ENCODE measurements at regions not wholly inside any gene's neighbourhood (a gene's known extent, or its start where the extent isn't known, plus 50 kb on each side); places are given as distances from the start of the nearest gene placed in this dataset.

DNA sequence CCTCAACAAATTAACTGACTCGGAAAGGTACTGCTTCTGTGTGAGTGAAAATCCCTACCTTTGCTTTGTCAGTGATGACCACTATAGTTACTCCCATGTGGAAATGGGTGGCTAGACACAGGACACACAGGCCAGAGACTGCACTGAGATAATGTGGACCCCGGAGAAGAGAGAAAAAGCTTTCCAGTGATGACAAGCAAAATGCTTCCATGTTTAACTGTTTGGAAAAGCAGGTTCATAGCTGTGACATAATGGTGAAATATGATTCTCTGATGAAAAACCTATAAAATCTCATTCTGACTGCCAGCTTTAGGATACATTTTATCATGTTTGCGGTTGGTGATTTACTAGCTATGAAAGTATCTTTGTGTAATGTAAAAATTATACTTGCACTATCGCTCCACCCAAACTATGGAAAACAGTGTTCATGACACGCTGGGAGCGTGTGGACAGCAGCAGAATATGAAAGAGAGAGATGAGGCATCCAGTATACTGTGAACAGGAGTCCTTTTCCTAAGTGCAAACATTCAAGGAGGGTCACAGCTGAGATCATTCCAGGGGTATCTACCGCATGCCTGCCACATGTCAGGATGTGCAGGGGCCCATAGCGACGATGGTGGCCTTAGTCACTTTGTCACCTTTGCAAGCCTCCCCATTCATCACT lies 782.7 kb upstream of the SOX11 start:
- no peaks in the 10 kb centered on the region for H3K36me3 ChIP-seq (ENCODE audit: control insufficient read depth in 2 of 2, insufficient read depth in 1 of 2, low read length in 2 of 2)
- H3K9me3 ChIP-seq (ENCODE audit: control insufficient read depth, insufficient read depth, low read depth, low read length) = no peaks in the 10 kb centered on the region
- POLR2A ChIA-PET = no interaction called here
- no peak overlapping the region for H3K27ac ChIP-seq (ENCODE audit: extremely low read depth, low read depth, low read length)
- no peak overlapping the region for H3K4me3 ChIP-seq (ENCODE audit: low read depth, low read length)
- H3K4me1 ChIP-seq (ENCODE audit: control insufficient read depth, insufficient read depth, low read length) = no peaks in the 10 kb centered on the region
- TF ChIP-seq ZNF174 (tag by site-specific recombination; IDR thresholded peaks at IDR 0.05) (no peak), ZNF747 (tag by site-specific recombination; IDR thresholded peaks at IDR 0.05) (no peak), ZNF600 (tag by site-specific recombination; IDR thresholded peaks at IDR 0.05) (no peak)
- CTCF ChIA-PET = no interaction called here

DNA sequence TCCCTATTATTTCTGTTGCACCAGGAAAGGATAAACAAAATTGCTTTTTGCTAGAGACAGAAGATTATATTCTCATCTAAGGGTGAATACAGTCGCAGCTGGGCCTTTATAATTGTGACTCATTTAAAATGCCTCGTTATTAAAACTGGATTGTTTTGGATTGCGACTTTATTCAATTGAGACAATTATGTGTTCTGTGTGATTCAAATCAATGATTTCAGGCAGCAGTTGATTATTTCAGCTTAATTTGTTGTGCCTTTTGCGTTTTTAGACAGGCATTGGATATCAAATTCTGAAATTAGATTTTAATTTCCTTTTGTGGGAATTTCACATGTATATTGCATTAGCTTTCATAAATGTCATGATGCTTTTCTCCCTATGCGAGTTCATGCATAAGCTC lies 778.1 kb upstream of the SOX11 start:
- CTCF ChIA-PET = interaction anchor here (1.2 kb wide), 1 partner anchor 955 kb away, joined by 6 read pairs; no protein-coding TSS in a partner anchor
- Histone ChIP-seq H3K4me3 (ENCODE audit: low read depth, low read length) (no peak overlapping the region), H3K4me1 (ENCODE audit: control insufficient read depth, insufficient read depth, low read length) (no peaks in the 10 kb centered on the region), H3K36me3 (ENCODE audit: control insufficient read depth in 2 of 2, insufficient read depth in 1 of 2, low read length in 2 of 2) (no peaks in the 10 kb centered on the region), H3K9me3 (ENCODE audit: control insufficient read depth, insufficient read depth, low read depth, low read length) (no peaks in the 10 kb centered on the region), H3K27ac (ENCODE audit: extremely low read depth, low read depth, low read length) (no peak overlapping the region)
- TF ChIP-seq ZNF843 (tag by site-specific recombination; IDR thresholded peaks at IDR 0.05) (no peak), ZNF174 (tag by site-specific recombination; IDR thresholded peaks at IDR 0.05) (no peak), ZNF660 (tag by site-specific recombination; IDR thresholded peaks at IDR 0.05) (no peak), ZNF596 (tag by site-specific recombination; IDR thresholded peaks at IDR 0.05) (no peak), ZNF707 (tag by site-specific recombination; IDR thresholded peaks at IDR 0.05) (no peak)
- TF ChIP-seq, protein P1, sequence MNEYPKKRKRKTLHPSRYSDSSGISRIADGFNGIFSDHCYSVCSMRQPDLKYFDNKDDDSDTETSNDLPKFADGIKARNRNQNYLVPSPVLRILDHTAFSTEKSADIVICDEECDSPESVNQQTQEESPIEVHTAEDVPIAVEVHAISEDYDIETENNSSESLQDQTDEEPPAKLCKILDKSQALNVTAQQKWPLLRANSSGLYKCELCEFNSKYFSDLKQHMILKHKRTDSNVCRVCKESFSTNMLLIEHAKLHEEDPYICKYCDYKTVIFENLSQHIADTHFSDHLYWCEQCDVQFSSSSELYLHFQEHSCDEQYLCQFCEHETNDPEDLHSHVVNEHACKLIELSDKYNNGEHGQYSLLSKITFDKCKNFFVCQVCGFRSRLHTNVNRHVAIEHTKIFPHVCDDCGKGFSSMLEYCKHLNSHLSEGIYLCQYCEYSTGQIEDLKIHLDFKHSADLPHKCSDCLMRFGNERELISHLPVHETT (tag by site-specific recombination; IDR thresholded peaks at IDR 0.05) = no peak
- POLR2A ChIA-PET = no interaction called here

DNA sequence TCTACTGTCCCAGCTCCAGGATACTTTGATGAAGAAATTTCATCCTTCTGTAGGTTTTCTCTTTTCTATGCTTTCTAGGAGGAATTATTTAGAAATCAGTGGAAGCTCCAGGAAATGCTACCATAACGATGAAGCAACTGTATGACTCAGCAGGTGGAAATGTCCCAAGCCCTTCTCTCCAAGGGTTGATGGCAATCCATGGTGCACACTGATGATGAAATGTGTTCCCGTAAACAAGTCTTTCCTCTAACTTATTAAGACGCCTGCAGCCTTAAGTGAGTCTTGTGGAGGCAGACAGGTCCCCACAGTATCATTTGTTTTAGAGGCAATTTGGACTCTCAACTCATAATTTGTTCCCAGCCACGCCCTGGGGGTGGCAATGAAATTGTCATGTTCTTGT lies 777.6 kb upstream of the SOX11 start:
- CTCF ChIA-PET = no interaction called here
- no peak overlapping the region for H3K4me3 ChIP-seq (ENCODE audit: low read depth, low read length)
- H3K27ac ChIP-seq (ENCODE audit: extremely low read depth, low read depth, low read length) = no peak overlapping the region
- no peaks in the 10 kb centered on the region for H3K36me3 ChIP-seq (ENCODE audit: control insufficient read depth in 2 of 2, insufficient read depth in 1 of 2, low read length in 2 of 2)
- no peaks in the 10 kb centered on the region for H3K4me1 ChIP-seq (ENCODE audit: control insufficient read depth, insufficient read depth, low read length)
- no peaks in the 10 kb centered on the region for H3K9me3 ChIP-seq (ENCODE audit: control insufficient read depth, insufficient read depth, low read depth, low read length)
- POLR2A ChIA-PET = no interaction called here
- TF ChIP-seq, protein P2, sequence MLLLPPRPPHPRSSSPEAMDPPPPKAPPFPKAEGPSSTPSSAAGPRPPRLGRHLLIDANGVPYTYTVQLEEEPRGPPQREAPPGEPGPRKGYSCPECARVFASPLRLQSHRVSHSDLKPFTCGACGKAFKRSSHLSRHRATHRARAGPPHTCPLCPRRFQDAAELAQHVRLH (tag by site-specific recombination; IDR thresholded peaks at IDR 0.05) = no peak
- TF ChIP-seq ZSCAN23 (tag by site-specific recombination; IDR thresholded peaks at IDR 0.05) (no peak), ZNF501 (tag by site-specific recombination; IDR thresholded peaks at IDR 0.05) (no peak), ZNF843 (tag by site-specific recombination; IDR thresholded peaks at IDR 0.05) (no peak), HOXD13 (CRISPR knock-in tag; IDR thresholded peaks at IDR 0.05; ENCODE audit: borderline replicate concordance) (no peak)
- TF ChIP-seq, protein P3, sequence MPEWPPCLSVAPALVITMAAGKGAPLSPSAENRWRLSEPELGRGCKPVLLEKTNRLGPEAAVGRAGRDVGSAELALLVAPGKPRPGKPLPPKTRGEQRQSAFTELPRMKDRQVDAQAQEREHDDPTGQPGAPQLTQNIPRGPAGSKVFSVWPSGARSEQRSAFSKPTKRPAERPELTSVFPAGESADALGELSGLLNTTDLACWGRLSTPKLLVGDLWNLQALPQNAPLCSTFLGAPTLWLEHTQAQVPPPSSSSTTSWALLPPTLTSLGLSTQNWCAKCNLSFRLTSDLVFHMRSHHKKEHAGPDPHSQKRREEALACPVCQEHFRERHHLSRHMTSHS (tag by site-specific recombination; IDR thresholded peaks at IDR 0.05) = no peak

DNA sequence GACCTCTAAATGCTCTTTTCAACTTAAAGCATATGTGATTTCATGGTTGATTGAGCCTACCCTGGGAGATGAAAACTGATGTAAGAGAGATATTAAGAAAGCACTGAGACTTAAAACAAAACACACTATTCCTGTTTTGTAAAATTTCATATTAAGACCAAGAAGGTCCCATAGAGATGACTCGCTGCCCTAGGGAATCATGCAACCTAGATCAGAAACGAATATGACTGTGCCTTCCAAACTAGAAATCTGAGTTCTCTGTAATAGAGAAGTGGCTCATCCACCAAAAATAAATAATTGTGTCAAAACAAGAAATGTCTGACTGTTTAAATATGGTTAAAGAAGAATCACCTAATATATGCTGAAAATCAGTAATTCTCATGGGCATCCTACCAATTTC lies 776.8 kb upstream of the SOX11 start:
- Histone ChIP-seq H3K36me3 (ENCODE audit: control insufficient read depth in 2 of 2, insufficient read depth in 1 of 2, low read length in 2 of 2) (no peaks in the 10 kb centered on the region), H3K27ac (ENCODE audit: extremely low read depth, low read depth, low read length) (no peak overlapping the region), H3K4me1 (ENCODE audit: control insufficient read depth, insufficient read depth, low read length) (no peaks in the 10 kb centered on the region), H3K4me3 (ENCODE audit: low read depth, low read length) (no peak overlapping the region), H3K9me3 (ENCODE audit: control insufficient read depth, insufficient read depth, low read depth, low read length) (no peaks in the 10 kb centered on the region)
- POLR2A ChIA-PET = no interaction called here
- CTCF ChIA-PET = no interaction called here
- TF ChIP-seq ZBTB7A (tag by site-specific recombination; IDR thresholded peaks at IDR 0.05; ENCODE audit: low read depth) (no peak), ZNF341 (tag by site-specific recombination; IDR thresholded peaks at IDR 0.05; ENCODE audit: low read depth) (no peak), ZNF221 (tag by site-specific recombination; IDR thresholded peaks at IDR 0.05; ENCODE audit: borderline replicate concordance) (no peak)
